HT-29 (cell line): ENCODE measurements at regions not wholly inside any gene's neighbourhood (a gene's known extent, or its start where the extent isn't known, plus 50 kb on each side); places are given as distances from the start of the nearest gene placed in this dataset.

Source experiments
- DNase-seq: peaks from one replicate; pipeline ENCODE4 v3.0.0-alpha.2; 2015; ENCODE audit warnings: low spot score

DNA sequence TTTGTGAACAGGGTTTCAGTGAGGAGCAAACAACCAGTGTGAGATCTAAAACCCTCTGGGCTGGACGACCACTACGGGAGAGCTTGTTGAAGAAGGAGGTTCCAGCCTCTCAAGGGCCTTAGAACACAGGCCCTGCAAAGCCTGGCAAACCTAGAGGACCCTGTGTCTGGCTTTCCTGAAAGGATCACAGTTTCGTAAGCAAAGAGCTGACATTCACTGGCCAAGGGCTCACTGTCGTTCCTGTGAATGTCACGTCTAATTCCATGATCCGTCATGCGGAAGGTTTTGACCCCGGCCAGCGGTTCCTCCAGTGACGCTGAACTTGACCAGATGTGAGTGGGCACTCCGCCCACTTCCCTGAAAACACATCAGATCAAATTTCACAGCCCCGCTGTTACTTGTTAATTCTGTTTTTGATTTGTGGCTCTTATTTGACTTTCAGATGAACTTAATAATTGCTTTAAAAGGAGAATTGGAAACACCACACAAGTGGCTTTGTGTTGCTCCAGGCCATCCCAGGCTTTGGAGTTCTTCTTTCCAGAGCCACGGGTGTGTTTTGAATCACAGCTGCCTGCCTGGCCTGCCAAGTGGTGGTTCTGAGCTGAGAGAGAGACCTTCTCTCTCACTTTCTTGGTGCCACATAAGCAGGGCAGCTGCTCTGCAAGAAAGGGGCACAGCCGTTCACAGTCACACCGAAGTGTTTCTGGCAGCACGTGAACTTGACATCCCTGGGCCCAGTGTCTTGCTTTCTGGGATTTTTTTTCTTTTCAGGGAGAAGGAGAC lies 308.4 kb downstream of the NDUFA10 start:
- no peak for DNase-seq

DNA sequence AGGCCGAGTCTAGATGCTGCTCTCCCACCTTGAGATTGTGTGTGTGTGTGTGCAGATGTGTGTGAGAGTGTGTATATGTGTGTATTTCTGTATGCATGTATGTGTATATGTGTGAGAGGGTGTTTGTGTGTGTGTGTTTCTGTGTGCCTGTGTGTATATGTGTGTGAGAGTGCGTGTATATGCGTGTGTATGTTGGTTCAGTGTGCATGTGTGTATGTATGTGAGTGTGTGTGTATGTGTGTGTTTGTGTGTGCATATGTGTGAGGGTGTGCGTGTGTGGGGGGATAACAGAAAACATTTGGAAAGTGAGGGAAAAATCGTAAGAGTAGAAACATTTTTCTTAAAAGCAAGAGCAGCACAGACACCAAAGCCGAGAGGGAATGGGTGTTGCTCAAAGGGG lies 309.1 kb downstream of the NDUFA10 start:
- DNase-seq, result no peak

DNA sequence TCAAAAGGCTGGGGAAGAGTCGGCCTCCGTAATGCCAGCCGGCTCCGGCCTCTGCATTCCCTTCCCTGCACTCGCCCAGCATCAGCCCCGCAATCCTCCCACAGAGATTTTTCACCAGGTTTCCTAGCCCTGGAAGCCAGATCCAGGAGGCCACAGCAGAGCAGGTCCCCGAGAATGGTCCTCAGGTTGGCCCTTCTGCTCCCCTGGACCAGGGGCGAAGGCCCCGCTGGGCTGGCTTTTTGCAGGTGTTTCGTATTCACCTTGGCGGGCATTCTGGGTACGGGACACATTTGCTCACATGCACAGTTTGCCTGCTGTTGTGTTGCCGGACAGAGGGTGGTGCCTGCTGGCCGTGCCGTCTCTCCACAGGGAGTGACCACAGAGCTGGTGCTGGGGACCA lies 309.5 kb downstream of the NDUFA10 start:
- no peak for DNase-seq

DNA sequence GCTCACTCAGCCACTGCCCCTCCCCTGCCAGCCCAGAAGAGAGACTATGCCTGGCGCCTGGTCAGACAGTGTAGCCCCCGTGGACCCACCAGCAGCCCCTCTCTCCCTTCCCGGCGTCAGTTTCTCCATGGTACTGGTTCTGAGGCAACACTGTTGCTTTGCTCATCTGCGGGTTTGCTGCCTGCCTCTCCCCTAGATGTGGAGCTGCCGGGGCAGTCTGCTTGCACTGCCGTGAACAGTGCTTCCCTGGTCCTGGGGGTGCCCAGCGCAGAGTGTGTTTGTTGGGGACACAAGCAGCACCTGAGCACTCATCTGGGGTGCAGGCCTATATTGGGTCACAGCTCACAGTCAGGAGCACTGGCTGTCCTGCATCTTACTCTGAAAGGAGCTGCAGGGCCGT lies 309.9 kb downstream of the NDUFA10 start:
- DNase-seq, result no peak

DNA sequence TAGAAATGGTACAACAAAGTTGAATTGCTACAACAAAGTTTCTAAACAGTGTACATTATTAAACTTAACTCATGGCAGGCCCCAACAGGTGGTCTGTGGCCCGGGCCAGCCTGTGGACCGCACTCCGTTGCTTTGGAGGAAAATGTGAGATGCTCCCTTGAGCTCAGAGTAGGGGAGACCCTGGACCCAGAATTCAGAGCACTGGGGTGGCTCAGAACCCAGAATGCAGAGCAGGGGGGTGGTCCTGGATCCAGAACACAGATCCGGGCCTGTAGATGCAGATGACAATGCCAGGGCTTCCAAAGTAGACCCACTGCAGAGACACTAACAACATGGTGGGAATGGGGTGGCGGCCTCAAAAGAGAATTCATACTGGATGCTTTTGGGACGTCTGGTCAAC lies 311.0 kb downstream of the NDUFA10 start:
- no peak for DNase-seq

DNA sequence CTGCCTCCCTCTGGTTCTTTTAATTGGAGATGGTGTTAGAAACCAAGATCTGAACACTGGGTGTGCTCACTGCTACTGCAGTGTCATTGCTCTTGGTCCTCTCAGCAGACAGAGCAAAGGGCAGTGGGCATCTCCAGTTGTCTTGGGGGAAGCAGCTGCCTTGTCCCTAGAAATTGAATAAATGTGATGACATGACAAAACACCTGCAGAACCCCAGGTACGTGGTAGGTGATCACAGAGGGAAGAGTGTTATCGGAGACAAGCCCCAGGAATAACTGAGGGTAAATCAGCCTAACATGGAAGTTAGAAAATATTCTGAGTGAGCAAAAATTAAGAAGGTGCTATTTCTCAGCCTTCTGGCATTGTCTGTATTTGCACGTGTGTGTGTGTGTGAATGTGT lies 311.9 kb upstream of the HDAC4 start:
- no peak for DNase-seq

DNA sequence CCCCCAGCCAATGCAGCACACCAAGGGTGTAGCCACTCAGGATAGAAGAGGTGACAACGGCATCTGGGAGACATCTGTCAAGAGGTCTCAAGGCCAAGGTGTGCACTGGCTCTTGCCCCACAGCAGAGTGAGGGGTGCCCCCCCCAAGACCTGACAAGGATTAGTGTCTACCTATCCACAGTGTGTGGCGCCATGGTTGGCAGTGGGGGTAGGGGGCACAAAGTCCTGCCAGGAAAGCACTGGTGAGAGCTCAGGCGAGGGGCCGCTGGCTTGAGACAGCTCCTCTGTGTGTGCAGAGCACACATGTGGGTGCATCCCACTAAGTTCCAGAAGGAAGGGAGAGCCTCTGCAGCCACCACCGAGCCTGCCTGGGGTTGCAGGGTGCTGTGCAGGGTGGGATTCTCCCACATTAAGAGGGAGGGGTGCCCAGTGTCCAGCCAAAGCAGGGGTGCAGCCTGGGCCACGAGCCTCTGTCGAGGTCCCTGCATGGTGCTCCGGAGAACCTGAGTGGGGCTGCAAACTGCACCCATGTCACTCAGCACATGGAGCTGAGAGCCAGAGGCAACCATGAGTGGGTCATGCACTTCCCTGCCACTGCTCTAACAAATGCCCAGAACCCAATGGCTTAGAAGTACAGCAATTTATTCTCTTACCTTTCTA lies 311.2 kb upstream of the HDAC4 start:
- no peak for DNase-seq

DNA sequence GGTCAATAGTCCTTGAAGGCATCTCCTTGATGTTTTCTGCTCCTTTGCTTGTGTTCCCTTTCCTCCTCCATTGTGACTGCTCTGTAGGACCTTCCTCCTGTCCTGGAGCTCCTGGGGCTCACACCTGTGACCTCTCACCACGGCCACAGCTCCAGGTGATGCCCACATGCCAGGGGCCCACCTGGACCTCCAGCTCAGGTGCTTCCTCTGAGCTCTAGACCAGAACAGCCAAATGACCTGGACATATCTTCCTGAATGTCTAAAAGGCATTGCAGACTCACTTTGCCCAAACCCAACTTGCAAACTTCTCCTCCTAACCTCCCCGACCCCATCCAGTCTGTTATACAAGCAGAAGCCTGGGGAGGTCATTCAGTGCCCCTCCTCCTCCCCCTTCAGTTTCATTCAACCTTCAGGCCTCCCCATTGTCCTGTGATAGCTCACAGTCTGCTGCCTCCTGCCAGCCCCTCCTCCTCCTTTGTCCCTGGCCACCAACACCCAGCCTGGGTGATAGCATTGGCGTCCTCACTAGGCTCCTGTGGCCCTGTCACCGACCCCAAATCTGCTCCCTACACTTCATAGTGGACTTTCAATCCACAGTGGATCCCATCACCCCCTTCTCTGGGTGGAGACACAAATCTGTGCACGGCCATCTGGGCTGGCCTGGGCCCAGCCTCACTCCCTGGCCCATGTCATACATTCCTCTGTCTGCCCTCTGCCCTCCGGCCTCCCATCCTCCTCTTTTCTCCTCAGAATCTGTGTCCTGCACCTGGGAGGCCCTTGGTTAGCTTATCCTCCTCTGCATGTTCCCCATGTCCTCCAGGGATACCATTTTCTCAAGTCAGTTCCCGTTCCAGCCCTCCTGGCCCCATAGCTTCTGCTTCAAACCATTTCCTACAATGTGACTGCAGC lies 310.4 kb upstream of the HDAC4 start:
- no peak for DNase-seq

DNA sequence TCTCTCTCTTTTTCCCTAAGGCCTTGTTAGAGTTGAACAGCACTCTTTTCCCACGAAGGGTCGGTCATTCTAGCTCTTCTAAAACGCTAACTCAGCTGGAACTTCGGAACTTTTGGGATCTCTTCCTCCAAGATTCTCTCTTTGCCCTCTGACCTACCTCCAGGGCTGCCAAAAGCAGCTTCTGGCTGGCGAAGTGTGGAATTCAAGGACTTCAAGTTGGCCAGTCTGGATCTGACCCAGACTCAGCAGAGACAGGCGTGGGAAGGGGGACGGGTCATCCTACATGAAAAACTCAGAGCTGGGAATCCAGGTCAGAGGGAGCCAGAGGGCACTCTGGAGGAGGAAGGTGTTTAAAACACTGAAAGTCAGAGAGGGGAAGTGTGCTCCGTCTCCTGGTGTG lies 305.5 kb upstream of the HDAC4 start:
- DNase-seq, result no peak

DNA sequence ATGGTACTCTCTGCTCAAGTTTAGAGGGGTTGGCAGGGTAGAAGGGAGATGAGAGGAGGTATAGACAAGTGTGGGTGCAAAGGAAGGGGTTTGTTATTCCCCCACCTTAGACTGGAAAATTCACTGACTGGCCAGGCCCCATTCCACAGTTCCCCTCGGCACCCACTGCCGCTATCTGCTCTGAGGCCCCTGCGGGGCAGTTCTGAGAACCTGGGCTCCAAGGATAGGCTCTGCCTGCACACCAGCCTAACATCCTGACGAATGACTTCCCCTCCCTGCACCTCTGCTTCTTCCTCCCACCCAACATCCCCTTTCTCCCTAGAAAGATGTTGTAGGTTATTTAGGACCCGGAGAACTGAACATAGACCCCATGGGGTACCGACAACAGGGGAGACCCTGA lies 303.9 kb upstream of the HDAC4 start:
- DNase-seq, result no peak

DNA sequence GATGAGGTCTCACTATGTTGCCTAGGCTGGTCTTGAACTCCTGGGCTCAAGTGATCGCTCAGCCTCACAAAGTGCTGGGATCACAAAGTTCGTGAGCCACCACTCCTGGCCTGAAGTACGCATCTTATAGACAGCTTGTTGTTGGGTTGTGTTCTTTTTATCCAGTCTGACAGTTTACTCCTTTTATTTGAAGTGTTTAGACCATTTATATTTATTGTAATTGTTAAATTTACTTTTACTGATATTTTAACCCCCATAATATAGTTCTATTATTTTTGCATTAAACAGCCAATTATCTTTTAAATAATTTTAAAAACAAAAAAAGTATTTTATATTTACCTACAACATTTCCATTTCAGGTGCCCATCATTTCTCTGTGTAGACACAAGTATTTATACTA lies 303.0 kb upstream of the HDAC4 start:
- no peak for DNase-seq

DNA sequence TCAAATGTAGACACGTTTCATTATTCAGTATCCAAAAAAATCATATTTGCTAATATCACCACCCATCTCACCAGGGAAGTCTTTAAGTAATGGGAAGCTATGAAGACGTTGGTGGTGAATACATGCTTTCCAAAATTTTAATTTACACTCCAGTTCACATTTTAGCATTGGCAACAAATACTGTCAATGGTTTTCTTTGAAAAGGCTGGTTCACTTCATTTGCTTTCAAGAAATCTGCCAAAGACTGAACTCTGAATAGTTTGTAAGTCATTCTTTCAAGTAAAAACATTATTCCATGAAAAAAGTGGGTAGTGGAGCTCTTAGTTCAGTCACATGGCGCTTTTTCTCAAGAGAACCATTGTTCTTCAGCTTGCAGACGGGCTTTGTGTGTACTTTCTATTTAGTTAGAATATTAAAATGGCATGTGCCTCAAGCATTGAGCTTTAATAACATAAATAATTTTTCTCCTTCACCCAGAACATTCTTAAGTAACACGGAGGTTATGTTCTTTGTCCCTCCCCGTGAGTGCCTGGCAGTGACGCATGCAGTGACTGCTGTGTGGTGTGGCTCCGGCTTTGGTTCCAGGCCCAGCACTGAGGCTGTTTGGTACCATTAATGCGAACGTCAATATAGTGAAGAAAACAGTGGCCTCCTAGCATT lies 300.0 kb upstream of the HDAC4 start:
- no peak for DNase-seq

DNA sequence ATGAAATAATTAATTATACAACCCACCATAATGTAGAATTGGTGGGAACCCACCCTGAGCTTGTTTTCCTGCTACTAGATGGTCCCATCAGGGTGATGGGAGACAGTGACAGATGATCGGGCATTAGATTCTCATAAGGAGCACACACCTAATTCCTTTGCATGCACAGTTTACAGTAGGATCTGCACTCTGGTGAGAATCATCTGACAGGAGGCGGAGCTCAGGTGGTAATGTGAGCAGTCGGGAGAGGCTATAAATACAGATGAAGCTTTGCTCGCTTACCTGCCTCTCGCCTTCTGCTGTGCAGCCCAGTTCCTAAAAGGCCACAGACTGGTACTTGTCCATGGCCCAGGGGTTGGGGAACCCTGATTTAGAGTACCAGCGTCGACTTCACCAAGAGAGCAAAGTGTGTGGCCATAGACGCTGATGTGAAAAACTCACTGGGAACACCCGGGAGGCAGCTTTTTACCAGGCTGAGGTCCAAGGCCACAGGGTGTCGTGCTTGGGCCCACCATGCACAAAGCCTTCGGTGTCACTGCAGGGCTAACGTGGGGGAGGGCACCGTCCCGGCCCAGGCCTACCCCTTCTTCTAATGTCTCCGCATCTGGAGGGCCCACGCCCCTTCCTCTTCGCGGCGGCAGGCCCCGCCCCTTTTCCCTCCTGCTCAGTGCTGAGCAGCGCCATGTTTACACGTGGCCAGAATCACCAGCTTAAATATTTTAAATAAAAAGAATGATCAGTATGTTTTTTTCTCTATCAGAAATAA lies 296.8 kb upstream of the HDAC4 start:
- no peak for DNase-seq

DNA sequence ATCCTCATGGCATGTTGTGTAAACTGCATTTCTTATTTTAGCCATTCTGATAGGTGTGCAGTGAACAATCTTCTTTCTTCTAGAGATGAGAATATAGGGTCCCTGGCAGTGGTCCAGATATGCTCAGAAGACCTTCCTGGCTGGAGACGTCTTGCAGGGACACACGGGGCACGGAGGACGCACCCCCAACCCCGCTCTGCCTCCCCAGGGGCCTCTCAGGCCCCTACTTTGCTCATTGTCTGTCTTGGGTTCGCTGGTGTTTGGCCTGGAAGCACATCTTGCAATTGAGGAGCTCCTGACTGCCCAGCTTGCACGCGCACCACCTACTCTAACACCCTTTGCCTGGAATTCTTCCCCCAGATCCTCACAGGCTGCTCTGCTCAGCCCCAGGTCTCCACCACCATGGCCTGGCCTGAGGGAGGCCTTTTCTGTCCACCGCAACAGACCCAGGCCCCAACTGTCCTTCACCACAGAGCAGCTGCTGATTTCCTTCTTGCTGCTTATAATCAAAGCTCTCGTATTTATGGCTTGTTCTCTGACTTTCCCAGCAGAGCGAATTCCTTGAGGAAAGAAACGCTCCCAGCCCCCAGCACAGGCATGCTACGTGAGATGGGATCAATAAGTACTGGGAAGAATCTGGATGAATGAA lies 295.9 kb upstream of the HDAC4 start:
- no peak for DNase-seq

DNA sequence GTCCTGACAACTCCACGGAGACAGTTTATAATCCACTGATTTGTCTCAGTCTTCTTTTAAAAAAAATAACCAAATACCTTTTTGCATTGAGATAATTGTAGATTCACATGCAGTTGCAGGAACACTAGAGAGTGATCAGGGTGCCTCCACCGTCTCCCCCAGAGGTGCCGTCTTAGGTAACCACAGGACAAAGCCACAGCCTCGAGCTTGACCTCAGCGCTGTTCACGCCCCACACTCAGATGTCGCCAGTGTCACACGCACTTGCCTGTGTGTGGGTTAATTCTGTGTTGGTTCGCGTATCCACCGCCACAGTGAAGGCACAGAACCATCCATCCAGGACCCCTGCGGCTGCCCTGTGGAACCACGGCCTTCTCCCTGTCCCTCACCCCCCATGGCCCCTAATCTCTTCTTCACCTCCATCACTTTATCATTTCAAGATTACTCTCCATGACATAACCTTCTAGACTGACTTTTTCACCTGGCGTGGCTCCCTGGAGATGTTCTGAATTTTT lies 295.0 kb upstream of the HDAC4 start:
- DNase-seq, result no peak

DNA sequence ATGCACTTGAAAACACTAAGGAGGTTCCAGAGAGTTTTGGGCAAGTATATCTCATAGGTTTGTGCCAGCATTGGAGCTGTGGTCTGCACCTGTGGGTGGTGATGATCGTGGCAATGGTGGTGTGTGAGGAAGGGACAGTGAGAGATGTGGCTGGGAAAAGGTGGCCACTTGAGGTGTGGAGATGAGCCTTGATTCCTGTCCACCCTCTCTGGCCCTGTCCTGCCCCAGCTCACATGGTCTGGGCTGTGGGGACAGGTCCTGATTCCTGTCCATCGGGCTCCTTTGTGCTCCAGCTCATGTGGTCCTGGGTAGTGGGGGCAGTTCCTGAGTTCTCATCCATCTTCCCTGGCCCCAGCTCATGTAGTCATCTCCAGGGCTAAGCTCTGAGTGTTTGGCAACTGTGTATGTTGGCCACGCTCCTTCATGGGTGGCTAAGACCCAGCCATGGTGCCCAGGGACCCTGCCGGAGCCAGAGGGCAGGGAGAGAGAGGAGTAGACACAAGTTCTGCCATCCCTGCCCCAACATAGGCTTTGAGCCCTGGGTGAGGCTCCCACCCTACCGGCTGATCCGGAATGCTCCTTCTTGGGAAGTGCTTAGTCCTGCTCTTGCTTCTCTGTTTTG lies 294.4 kb upstream of the HDAC4 start:
- no peak for DNase-seq

DNA sequence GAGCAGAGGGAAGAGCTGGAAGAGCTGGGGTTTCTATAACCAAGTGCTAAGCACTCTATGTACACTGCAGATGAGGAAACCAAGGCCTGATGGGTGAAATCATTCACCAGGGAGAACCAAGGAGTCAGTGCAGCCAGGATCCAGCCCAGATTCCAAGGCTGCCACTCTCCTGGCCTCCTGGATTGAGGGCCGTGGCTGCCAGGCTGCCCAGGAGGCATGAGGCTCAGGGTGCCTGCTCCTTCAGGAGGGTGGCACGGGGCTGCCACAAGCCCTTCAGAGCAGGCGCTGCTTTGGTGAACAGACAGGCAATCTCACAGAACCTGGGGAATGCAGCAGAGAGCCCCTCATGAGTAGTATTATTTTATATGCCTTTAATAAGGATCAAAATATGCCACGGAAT lies 293.7 kb upstream of the HDAC4 start:
- no peak for DNase-seq

DNA sequence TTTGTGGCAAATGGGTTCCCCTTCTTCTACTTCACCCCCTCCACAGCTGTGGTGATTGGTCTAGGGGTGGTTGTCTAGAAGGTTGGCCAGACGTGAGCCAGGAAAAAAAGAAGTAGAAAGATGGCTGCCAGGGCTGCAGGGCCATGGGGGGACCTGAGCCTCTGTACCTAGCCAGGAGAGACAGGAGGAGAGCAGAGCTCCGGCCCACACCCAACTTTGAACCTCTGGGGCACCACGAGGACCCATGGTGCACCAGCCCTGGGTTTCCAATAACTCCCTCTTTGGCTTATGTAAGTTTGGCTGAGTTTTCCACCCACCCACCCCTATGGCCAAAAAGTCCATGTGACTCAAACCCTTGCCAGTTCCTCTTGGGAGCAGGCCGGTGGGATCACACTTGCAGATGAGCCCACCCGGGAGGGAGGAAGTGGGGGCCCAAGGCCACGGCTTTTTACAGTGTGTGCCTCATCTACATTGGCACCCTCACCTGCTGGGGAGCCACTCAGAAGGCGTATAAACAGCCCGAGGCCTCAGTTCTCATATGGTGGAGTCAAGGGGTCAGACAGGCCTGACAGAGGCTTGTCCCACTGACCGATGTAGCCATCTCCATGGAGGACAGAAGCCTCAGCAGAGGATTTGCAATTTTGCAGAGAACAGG lies 293.1 kb upstream of the HDAC4 start:
- no peak for DNase-seq

DNA sequence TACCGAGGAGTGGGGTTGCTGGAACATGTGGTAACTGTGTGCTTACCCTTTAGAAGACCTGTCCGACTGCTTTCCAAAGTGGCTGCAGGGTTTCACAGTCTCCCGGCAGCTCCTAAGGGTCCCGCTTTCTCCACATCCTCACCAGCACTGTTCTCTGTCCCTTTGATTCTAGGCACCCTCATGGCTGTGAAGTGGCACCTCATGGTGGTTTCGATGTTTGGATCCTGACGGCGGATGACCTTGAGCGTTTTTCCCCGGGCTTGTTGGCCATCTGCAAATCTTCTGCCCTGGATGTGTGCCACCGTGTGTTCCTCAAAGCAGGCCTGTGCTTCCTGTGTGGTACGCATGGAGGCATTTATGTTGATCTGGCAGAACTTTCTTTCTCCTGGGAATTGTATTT lies 292.5 kb upstream of the HDAC4 start:
- DNase-seq, result no peak
